ENCODE measurements at regions not wholly inside any gene's neighbourhood (a gene's known extent, or its start where the extent isn't known, plus 50 kb on each side); places are given as distances from the start of the nearest gene placed in this dataset.

GRCh38 chr2:120896126-120896525, 160.5 kb downstream of the GLI2 start:
- no peaks in the 10 kb centered on the region for H3K9me3 ChIP-seq (ENCODE audit: control insufficient read depth in 3 of 3, low read length in 3 of 3)
- no peak overlapping the region for H3K27ac ChIP-seq (ENCODE audit: low read depth, low read length)
- peaks cover 35 to 41% (median 37%) of the 10 kb centered on the region in 3 donors for H3K4me1 ChIP-seq (ENCODE audit: control insufficient read depth in 3 of 3, insufficient read depth in 3 of 3, low read length in 3 of 3)
- H3K36me3 ChIP-seq (ENCODE audit: control insufficient read depth in 3 of 3, insufficient read depth in 3 of 3, low read length in 3 of 3): no peaks in the 10 kb centered on the region
- no peaks in the 10 kb centered on the region for H3K27me3 ChIP-seq (ENCODE audit: control insufficient read depth in 3 of 3, insufficient read depth in 3 of 3, low read length in 3 of 3)
- H3K4me3 ChIP-seq (ENCODE audit: low read length in 3 of 3): no peak overlapping the region
- H3K9ac ChIP-seq (ENCODE audit: low read depth in 1 of 3, low read length in 3 of 3): no peak overlapping the region

GRCh38 chr2:120896901-120897300, 161.2 kb downstream of the GLI2 start:
- Histone ChIP-seq H3K27me3 (ENCODE audit: control insufficient read depth in 3 of 3, insufficient read depth in 3 of 3, low read length in 3 of 3) (no peaks in the 10 kb centered on the region), H3K27ac (ENCODE audit: low read depth, low read length) (no peak overlapping the region), H3K9me3 (ENCODE audit: control insufficient read depth in 3 of 3, low read length in 3 of 3) (no peaks in the 10 kb centered on the region), H3K4me1 (ENCODE audit: control insufficient read depth in 3 of 3, insufficient read depth in 3 of 3, low read length in 3 of 3) (peaks cover 31 to 35% (median 35%) of the 10 kb centered on the region in 3 donors), H3K9ac (ENCODE audit: low read depth in 1 of 3, low read length in 3 of 3) (no peak overlapping the region), H3K4me3 (ENCODE audit: low read length in 3 of 3) (peak overlapping the region in 1 of 3 donors; percentile 4), H3K36me3 (ENCODE audit: control insufficient read depth in 3 of 3, insufficient read depth in 3 of 3, low read length in 3 of 3) (no peaks in the 10 kb centered on the region)

- H3K27ac ChIP-seq (ENCODE audit: low read depth, low read length): no peak overlapping the region
Observed at GRCh38 chr2:120897399-120897798, 161.7 kb downstream of the GLI2 start.

GRCh38 chr2:120898496-120898895, 162.8 kb downstream of the GLI2 start:
- H3K4me1 ChIP-seq (ENCODE audit: control insufficient read depth in 3 of 3, insufficient read depth in 3 of 3, low read length in 3 of 3): peaks cover 17 to 23% (median 21%) of the 10 kb centered on the region in 3 donors
- no peaks in the 10 kb centered on the region for H3K36me3 ChIP-seq (ENCODE audit: control insufficient read depth in 3 of 3, insufficient read depth in 3 of 3, low read length in 3 of 3)
- H3K27ac ChIP-seq (ENCODE audit: low read depth, low read length): no peak overlapping the region
- H3K9ac ChIP-seq (ENCODE audit: low read depth in 1 of 3, low read length in 3 of 3): no peak overlapping the region
- no peak overlapping the region for H3K4me3 ChIP-seq (ENCODE audit: low read length in 3 of 3)
- peaks cover 0 to under 1% (median 0%) of the 10 kb centered on the region in 3 donors for H3K27me3 ChIP-seq (ENCODE audit: control insufficient read depth in 3 of 3, insufficient read depth in 3 of 3, low read length in 3 of 3)
- no peaks in the 10 kb centered on the region for H3K9me3 ChIP-seq (ENCODE audit: control insufficient read depth in 3 of 3, low read length in 3 of 3)

More at GRCh38 chr2:120897399-120897798, 161.7 kb downstream of the GLI2 start:
- Histone ChIP-seq H3K36me3 (ENCODE audit: control insufficient read depth in 3 of 3, insufficient read depth in 3 of 3, low read length in 3 of 3) (no peaks in the 10 kb centered on the region), H3K9ac (ENCODE audit: low read depth in 1 of 3, low read length in 3 of 3) (no peak overlapping the region), H3K4me1 (ENCODE audit: control insufficient read depth in 3 of 3, insufficient read depth in 3 of 3, low read length in 3 of 3) (peaks cover 26 to 30% (median 30%) of the 10 kb centered on the region in 3 donors), H3K4me3 (ENCODE audit: low read length in 3 of 3) (peak overlapping the region in 1 of 3 donors; percentile 4), H3K27me3 (ENCODE audit: control insufficient read depth in 3 of 3, insufficient read depth in 3 of 3, low read length in 3 of 3) (no peaks in the 10 kb centered on the region), H3K9me3 (ENCODE audit: control insufficient read depth in 3 of 3, low read length in 3 of 3) (no peaks in the 10 kb centered on the region)

GRCh38 chr2:120898961-120899750, 163.5 kb downstream of the GLI2 start:
- Histone ChIP-seq H3K4me1 (ENCODE audit: control insufficient read depth in 3 of 3, insufficient read depth in 3 of 3, low read length in 3 of 3) (peaks cover 11 to 17% (median 14%) of the 10 kb centered on the region in 3 donors), H3K9ac (ENCODE audit: low read depth in 1 of 3, low read length in 3 of 3) (no peak overlapping the region), H3K4me3 (ENCODE audit: low read length in 3 of 3) (no peak overlapping the region), H3K27ac (ENCODE audit: low read depth, low read length) (no peak overlapping the region), H3K9me3 (ENCODE audit: control insufficient read depth in 3 of 3, low read length in 3 of 3) (no peaks in the 10 kb centered on the region), H3K27me3 (ENCODE audit: control insufficient read depth in 3 of 3, insufficient read depth in 3 of 3, low read length in 3 of 3) (peaks cover 0 to 4% (median 0%) of the 10 kb centered on the region in 3 donors), H3K36me3 (ENCODE audit: control insufficient read depth in 3 of 3, insufficient read depth in 3 of 3, low read length in 3 of 3) (no peaks in the 10 kb centered on the region)

- Histone ChIP-seq H3K36me3 (ENCODE audit: control insufficient read depth in 3 of 3, insufficient read depth in 3 of 3, low read length in 3 of 3) (no peaks in the 10 kb centered on the region), H3K9me3 (ENCODE audit: control insufficient read depth in 3 of 3, low read length in 3 of 3) (no peaks in the 10 kb centered on the region), H3K9ac (ENCODE audit: low read depth in 1 of 3, low read length in 3 of 3) (no peak overlapping the region), H3K4me1 (ENCODE audit: control insufficient read depth in 3 of 3, insufficient read depth in 3 of 3, low read length in 3 of 3) (peaks cover 13 to 19% (median 16%) of the 10 kb centered on the region in 3 donors), H3K27me3 (ENCODE audit: control insufficient read depth in 3 of 3, insufficient read depth in 3 of 3, low read length in 3 of 3) (peaks cover 0 to 4% (median 0%) of the 10 kb centered on the region in 3 donors), H3K4me3 (ENCODE audit: low read length in 3 of 3) (no peak overlapping the region), H3K27ac (ENCODE audit: low read depth, low read length) (no peak overlapping the region)
Observed at GRCh38 chr2:120899771-120900170, 164.1 kb downstream of the GLI2 start.

- Histone ChIP-seq H3K27me3 (ENCODE audit: control insufficient read depth in 3 of 3, insufficient read depth in 3 of 3, low read length in 3 of 3) (peaks cover 0 to 4% (median 0%) of the 10 kb centered on the region in 3 donors), H3K27ac (ENCODE audit: low read depth, low read length) (no peak overlapping the region), H3K4me1 (ENCODE audit: control insufficient read depth in 3 of 3, insufficient read depth in 3 of 3, low read length in 3 of 3) (peaks cover 9 to 18% (median 15%) of the 10 kb centered on the region in 3 donors), H3K36me3 (ENCODE audit: control insufficient read depth in 3 of 3, insufficient read depth in 3 of 3, low read length in 3 of 3) (no peaks in the 10 kb centered on the region), H3K9me3 (ENCODE audit: control insufficient read depth in 3 of 3, low read length in 3 of 3) (no peaks in the 10 kb centered on the region), H3K4me3 (ENCODE audit: low read length in 3 of 3) (no peak overlapping the region), H3K9ac (ENCODE audit: low read depth in 1 of 3, low read length in 3 of 3) (no peak overlapping the region)
Observed at GRCh38 chr2:120901201-120901600, 165.5 kb downstream of the GLI2 start.

- no peak overlapping the region for H3K9ac ChIP-seq (ENCODE audit: low read depth in 1 of 3, low read length in 3 of 3)
- H3K36me3 ChIP-seq (ENCODE audit: control insufficient read depth in 3 of 3, insufficient read depth in 3 of 3, low read length in 3 of 3): no peaks in the 10 kb centered on the region
- H3K9me3 ChIP-seq (ENCODE audit: control insufficient read depth in 3 of 3, low read length in 3 of 3): no peaks in the 10 kb centered on the region
- H3K27me3 ChIP-seq (ENCODE audit: control insufficient read depth in 3 of 3, insufficient read depth in 3 of 3, low read length in 3 of 3): peaks cover 0 to 4% (median 0%) of the 10 kb centered on the region in 3 donors
- no peak overlapping the region for H3K27ac ChIP-seq (ENCODE audit: low read depth, low read length)
- peaks cover 4 to 10% (median 9%) of the 10 kb centered on the region in 3 donors for H3K4me1 ChIP-seq (ENCODE audit: control insufficient read depth in 3 of 3, insufficient read depth in 3 of 3, low read length in 3 of 3)
- H3K4me3 ChIP-seq (ENCODE audit: low read length in 3 of 3): no peak overlapping the region
Observed at GRCh38 chr2:120902592-120902991, 166.9 kb downstream of the GLI2 start.

- Histone ChIP-seq H3K4me3 (ENCODE audit: low read length in 3 of 3) (no peak overlapping the region), H3K9ac (ENCODE audit: low read depth in 1 of 3, low read length in 3 of 3) (no peak overlapping the region), H3K4me1 (ENCODE audit: control insufficient read depth in 3 of 3, insufficient read depth in 3 of 3, low read length in 3 of 3) (peaks cover 4 to 9% (median 9%) of the 10 kb centered on the region in 3 donors), H3K27ac (ENCODE audit: low read depth, low read length) (no peak overlapping the region), H3K27me3 (ENCODE audit: control insufficient read depth in 3 of 3, insufficient read depth in 3 of 3, low read length in 3 of 3) (peaks cover 0 to 4% (median 0%) of the 10 kb centered on the region in 3 donors), H3K36me3 (ENCODE audit: control insufficient read depth in 3 of 3, insufficient read depth in 3 of 3, low read length in 3 of 3) (no peaks in the 10 kb centered on the region), H3K9me3 (ENCODE audit: control insufficient read depth in 3 of 3, low read length in 3 of 3) (no peaks in the 10 kb centered on the region)
Observed at GRCh38 chr2:120904379-120904778, 168.7 kb downstream of the GLI2 start.

- no peak overlapping the region for H3K4me3 ChIP-seq (ENCODE audit: low read length in 3 of 3)
- no peak overlapping the region for H3K9ac ChIP-seq (ENCODE audit: low read depth in 1 of 3, low read length in 3 of 3)
- no peak overlapping the region for H3K27ac ChIP-seq (ENCODE audit: low read depth, low read length)
- no peaks in the 10 kb centered on the region for H3K9me3 ChIP-seq (ENCODE audit: control insufficient read depth in 3 of 3, low read length in 3 of 3)
- no peaks in the 10 kb centered on the region for H3K36me3 ChIP-seq (ENCODE audit: control insufficient read depth in 3 of 3, insufficient read depth in 3 of 3, low read length in 3 of 3)
- H3K27me3 ChIP-seq (ENCODE audit: control insufficient read depth in 3 of 3, insufficient read depth in 3 of 3, low read length in 3 of 3): peaks cover 0 to 4% (median 0%) of the 10 kb centered on the region in 3 donors
- peaks cover 4 to 9% (median 6%) of the 10 kb centered on the region in 3 donors for H3K4me1 ChIP-seq (ENCODE audit: control insufficient read depth in 3 of 3, insufficient read depth in 3 of 3, low read length in 3 of 3)
Observed at GRCh38 chr2:120904830-120905234, 169.2 kb downstream of the GLI2 start.

Measured in skeletal muscle tissue (tissue), 3 donors.